Lower leg skin (tissue), 3 donors: ENCODE measurements at regions not wholly inside any gene's neighbourhood (a gene's known extent, or its start where the extent isn't known, plus 50 kb on each side); places are given as distances from the start of the nearest gene placed in this dataset.

Source experiments
- POLR2A ChIP-seq, 2 donors: fragments of 450-650 bp; IDR thresholded peaks; one replicate each; pipeline ENCODE4 v1.6.1; 2016 to 2017; ENCODE audit warnings: antibody characterized with exemption in 2 of 2, mild to moderate bottlenecking in 1 of 2, moderate library complexity in 1 of 2
- TF ChIP-seq, protein P1 (sequence below), 3 donors: fragments of 450-650 bp; IDR thresholded peaks; one replicate each; pipeline ENCODE4 v1.5.1; 2016; ENCODE audit warnings: antibody characterized with exemption in 3 of 3, mild to moderate bottlenecking in 3 of 3, moderate library complexity in 2 of 3

GRCh38 chr10:65482848-65483247 is 1443.0 kb upstream of the LRRTM3 start:
- TF ChIP-seq, protein P1, sequence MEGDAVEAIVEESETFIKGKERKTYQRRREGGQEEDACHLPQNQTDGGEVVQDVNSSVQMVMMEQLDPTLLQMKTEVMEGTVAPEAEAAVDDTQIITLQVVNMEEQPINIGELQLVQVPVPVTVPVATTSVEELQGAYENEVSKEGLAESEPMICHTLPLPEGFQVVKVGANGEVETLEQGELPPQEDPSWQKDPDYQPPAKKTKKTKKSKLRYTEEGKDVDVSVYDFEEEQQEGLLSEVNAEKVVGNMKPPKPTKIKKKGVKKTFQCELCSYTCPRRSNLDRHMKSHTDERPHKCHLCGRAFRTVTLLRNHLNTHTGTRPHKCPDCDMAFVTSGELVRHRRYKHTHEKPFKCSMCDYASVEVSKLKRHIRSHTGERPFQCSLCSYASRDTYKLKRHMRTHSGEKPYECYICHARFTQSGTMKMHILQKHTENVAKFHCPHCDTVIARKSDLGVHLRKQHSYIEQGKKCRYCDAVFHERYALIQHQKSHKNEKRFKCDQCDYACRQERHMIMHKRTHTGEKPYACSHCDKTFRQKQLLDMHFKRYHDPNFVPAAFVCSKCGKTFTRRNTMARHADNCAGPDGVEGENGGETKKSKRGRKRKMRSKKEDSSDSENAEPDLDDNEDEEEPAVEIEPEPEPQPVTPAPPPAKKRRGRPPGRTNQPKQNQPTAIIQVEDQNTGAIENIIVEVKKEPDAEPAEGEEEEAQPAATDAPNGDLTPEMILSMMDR (IDR thresholded peaks at IDR 0.05), result no peak
- TF ChIP-seq POLR2A (IDR thresholded peaks at IDR 0.05), result no peak
